Fibroblast of the aortic adventitia (primary cell): ENCODE measurements at regions not wholly inside any gene's neighbourhood (a gene's known extent, or its start where the extent isn't known, plus 50 kb on each side); places are given as distances from the start of the nearest gene placed in this dataset. TPM values are rescaled to one million over a fixed set of nuclear protein-coding genes. Genes with fewer than 3 reads are reported as not detected.

Experiments used
- DNase-seq: peaks from one replicate; pipeline ENCODE4 v3.0.0-alpha.2; 2010; ENCODE audit warnings: low read depth
- H3K4me3 ChIP-seq: 2 replicates; pipeline ENCODE4 v1.5.1; 2011; ENCODE audit warnings: low read depth, mild to moderate bottlenecking, control low read depth, low read length, moderate library complexity
- CTCF ChIP-seq: IDR thresholded peaks from 2 replicates; pipeline ENCODE4 v1.5.1; 2011; ENCODE audit warnings: mild to moderate bottlenecking, low read length, control low read depth, inconsistent platforms; ENCODE audit not compliant: insufficient read depth
- small RNA-seq: library from RNA; depleted of rRNA; stranded (forward); fragments of <200 nt; gene quantifications from one replicate; pipeline ENCODE3, GENCODE V24; 2012

GRCh38 chr3:181050738-181051137 is 61.2 kb upstream of the DNAJC19 start:
- no peak for DNase-seq
- no peak overlapping the region for H3K4me3 ChIP-seq
- no peak for TF ChIP-seq CTCF

- no peak for TF ChIP-seq CTCF
- DNase-seq: no peak
These were observed 50.5 kb upstream of the DNAJC19 start for GRCh38 chr3:181040030-181040429.

More at GRCh38 chr3:181040030-181040429, 50.5 kb upstream of the DNAJC19 start:
- H3K4me3 ChIP-seq: no peak overlapping the region

Small RNAs in the stretch of these regions (small RNA-seq; reads per million reads assigned to genes)
- gene AC083904.1 (not detected), gene RNU6-4P (5.9 reads per million, percentile 90 among the genes with 10 or more reads in this experiment)
